ENCODE measurements at regions not wholly inside any gene's neighbourhood (a gene's known extent, or its start where the extent isn't known, plus 50 kb on each side); places are given as distances from the start of the nearest gene placed in this dataset.
"Not testable (repeated sequence)": the region's sequence is repeated elsewhere in the genome, so short reads cannot be mapped to it uniquely, and the experiment has no call there.

DNA sequence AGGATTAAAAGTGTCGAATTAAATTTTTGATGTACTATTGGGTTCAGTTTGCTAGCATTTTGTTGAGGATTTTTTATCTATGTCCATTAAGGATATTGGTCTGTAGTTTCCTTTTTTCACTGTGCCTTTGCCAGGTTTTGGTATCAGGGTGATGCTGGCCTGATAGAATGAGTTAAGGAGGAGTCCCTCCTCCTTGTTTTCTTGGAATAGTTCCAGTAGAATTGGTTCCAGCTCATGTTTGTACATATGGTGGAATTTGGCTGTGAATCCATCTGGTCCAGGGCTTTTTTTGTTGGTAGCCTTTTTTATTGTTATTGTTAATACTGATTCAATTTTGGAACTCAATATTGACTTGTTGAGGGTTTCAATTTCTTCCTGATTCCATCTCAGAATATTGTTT lies 141.8 kb downstream of the SIM1 start:
- DNase-seq (ENCODE audit: low read depth), result no peak

- DNase-seq (ENCODE audit: low read depth), result no peak
Observed at GRCh38 chr6:100320686-100321085, 144.0 kb downstream of the SIM1 start.

- no peak for DNase-seq (ENCODE audit: low read depth)
Observed at GRCh38 chr6:100317031-100317430, 147.7 kb downstream of the SIM1 start.

- DNase-seq (ENCODE audit: low read depth), result peak; percentile 59
Observed at GRCh38 chr6:100314186-100314585, 150.5 kb downstream of the SIM1 start.

GRCh38 chr6:100311707-100312251 lies 152.9 kb downstream of the SIM1 start:
- DNase-seq (ENCODE audit: low read depth), result peak; percentile 28

DNA sequence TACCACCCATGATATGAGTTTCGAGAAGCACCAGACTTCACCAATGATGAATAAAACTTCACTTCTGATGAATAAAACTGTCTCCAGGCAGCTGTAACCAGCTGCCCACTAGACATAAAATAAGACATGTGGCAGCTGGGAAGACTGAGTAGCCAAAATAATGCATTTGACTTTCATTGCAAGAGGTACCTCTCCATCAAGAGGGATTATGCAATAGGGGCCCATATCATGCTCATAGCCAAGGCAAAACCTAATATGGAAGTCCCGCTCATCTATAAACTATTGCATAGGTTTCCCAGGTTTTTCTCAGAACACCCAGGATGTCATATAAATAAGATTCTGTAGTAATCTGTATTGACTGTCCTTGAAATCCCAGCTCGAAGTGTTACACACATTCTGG lies 155.5 kb downstream of the SIM1 start:
- no peak for DNase-seq (ENCODE audit: low read depth)

- DNase-seq (ENCODE audit: low read depth), result no peak
Observed at GRCh38 chr6:100307561-100307960, 157.2 kb downstream of the SIM1 start.

GRCh38 chr6:100305209-100305869 lies 159.4 kb downstream of the SIM1 start:
- DNase-seq (ENCODE audit: low read depth), result no peak

DNA sequence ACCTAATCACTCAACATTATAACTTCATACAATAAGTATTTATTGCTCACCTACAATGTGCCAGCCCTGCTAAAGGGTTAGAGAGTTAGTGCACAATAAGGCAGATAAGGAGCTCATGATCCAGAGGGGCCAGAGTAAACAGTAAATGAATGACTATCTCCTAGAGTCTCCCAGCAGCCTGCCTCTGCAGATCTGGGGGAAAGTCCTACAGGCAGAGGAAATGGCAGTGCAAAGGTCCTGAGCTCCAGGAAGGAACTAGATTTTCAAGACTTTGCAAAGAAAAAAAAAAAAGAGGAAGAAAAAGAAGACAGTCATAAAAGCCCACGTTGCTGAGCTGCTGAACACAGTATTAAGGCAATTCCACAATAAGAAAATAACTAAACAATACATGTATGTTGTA lies 160.1 kb downstream of the SIM1 start:
- no peak for DNase-seq (ENCODE audit: low read depth)

DNA sequence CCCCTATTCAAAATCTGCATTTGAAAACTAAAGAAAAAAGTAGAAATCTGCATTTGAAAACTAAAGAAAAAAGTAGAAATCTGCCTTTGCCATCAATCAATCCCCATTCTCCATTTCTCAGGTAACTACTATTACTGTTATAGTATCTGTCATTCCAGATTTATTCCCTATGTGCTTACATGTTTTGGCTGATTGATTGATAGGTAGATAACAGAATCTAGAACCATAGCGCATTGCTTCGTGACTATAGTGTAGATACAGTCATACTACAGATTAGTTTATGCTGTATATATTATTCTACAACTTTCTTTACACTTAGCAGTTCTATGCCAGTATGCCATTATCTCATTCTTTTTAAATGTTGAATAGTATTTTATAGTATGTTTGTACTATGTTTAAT lies 163.0 kb downstream of the SIM1 start:
- no peak for DNase-seq (ENCODE audit: low read depth)

GRCh38 chr6:100300221-100300736 lies 164.4 kb downstream of the SIM1 start:
- peak; percentile 100 for DNase-seq (ENCODE audit: low read depth)

DNA sequence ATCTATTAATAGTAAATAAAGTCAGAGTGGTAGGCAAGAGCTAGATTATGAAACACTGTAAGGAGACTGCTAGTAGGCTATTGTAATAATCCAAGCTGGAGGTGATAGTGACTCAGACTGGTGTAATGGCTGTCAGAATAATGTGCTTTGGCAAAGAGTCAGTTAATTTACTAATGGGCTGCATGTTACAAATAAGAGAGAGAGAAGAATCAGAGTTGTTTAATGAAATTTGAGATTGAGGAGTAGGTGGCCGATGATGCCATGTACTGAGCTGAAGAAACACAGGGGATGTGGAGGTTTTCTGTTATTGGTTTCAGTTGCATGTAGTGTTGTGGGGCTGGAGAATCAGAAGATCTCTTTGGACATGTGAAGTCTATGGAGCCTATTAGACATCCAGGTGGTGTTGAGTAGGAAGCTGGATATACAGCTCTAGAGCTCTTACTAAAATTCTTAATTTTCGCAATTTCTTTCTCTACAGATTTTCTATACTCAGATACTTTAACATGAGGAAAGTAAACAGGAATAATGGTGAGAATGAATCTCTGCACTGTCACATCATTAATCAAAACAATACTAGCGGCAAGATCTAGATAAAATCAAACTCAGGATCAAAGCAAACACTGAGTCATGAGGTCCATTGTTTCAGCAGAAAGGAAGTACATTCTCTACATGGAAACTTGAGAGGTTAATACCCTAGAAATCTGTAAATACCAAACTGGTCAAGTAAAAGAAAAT lies 167.7 kb downstream of the SIM1 start:
- DNase-seq (ENCODE audit: low read depth), result peak; percentile 98

- DNase-seq (ENCODE audit: low read depth), result not testable (repeated sequence)
Observed at GRCh38 chr6:100295172-100295571, 169.5 kb downstream of the SIM1 start.

DNA sequence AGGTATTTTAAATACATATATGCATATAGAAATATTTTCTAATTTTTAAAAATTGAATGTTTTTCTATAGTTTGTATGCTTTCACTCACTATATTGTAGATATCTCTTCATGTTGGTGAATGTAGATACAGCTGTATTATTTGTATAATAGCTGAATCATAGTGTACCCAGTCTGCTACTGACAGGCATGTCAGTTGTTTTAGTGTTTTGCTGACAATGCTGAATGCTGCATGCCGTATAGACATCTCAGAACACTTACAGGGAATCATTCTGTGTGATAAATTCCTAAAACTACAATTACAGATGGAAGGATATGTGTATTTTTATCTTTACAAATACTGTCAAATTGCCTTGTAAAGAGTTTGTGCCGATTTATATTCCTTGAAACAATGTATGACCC lies 175.4 kb downstream of the SIM1 start:
- DNase-seq (ENCODE audit: low read depth), result no peak

GRCh38 chr6:100288311-100288710 lies 176.4 kb downstream of the SIM1 start:
- DNase-seq (ENCODE audit: low read depth), result no peak

GRCh38 chr6:100283285-100283684 lies 181.4 kb downstream of the SIM1 start:
- peak; percentile 90 for DNase-seq (ENCODE audit: low read depth)

- DNase-seq (ENCODE audit: low read depth), result peak; percentile 46
Observed at GRCh38 chr6:100281471-100281901, 183.2 kb downstream of the SIM1 start.

- peak; percentile 81 for DNase-seq (ENCODE audit: low read depth)
Observed at GRCh38 chr6:100276311-100277057, 188.2 kb downstream of the SIM1 start.

GRCh38 chr6:100274147-100274546 lies 190.6 kb downstream of the SIM1 start:
- DNase-seq (ENCODE audit: low read depth), result no peak

DNA sequence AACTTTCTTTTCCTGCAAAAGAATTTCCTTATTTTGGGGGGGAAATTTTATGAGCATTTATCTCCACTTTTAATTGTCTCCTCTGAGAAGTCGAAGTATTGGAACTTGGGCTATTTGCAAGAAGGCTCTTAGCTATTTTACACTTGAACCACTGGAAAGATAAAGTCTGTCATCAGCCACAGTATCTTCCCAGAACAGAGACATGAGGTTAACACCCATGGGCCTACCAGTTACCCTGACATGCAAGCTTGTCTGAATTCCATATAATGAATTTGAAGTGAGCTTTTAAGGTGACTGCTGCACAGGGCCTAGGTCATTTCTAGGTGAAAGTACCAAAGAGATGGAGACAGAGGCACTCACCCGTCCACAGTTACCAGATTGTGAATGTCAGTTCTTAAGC lies 193.1 kb downstream of the SIM1 start:
- DNase-seq (ENCODE audit: low read depth), result no peak

- DNase-seq (ENCODE audit: low read depth), result no peak
Observed at GRCh38 chr6:100271202-100271601, 193.5 kb downstream of the SIM1 start.

DNA sequence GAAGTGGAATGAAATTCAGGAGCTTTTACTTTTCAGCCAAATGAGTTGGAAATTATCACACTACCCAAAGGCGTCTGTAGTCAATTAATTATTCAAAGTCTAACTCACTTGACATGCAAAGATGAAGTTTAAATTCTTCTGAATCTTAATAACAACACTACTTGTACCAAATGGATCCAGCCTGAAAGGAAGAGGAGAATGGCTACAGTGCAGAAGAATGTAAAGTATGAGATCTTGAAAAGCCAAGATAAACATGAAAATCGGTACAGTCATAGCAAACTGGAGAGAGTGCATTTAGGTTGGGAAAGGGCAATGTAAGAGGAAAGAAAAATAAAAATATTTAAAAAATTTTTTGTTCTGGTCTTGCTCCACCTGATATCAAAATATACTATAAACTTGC lies 195.5 kb downstream of the SIM1 start:
- DNase-seq (ENCODE audit: low read depth), result peak; percentile 76

Data from renal cortical epithelial cell (primary cell).